GM23248 (cell line): ENCODE measurements at regions not wholly inside any gene's neighbourhood (a gene's known extent, or its start where the extent isn't known, plus 50 kb on each side); places are given as distances from the start of the nearest gene placed in this dataset.

ENCODE experiments used
- EZH2 ChIP-seq: fragments of 200-600 bp; sonication (generic); IDR thresholded peaks from 2 replicates; pipeline ENCODE4 v1.6.1; 2018; ENCODE audit warnings: antibody characterized with exemption, mild to moderate bottlenecking; ENCODE audit not compliant: insufficient read depth, poor library complexity, severe bottlenecking
- EZH2phosphoT487 ChIP-seq: fragments of 200-600 bp; sonication (generic); IDR thresholded peaks from 2 replicates; pipeline ENCODE4 v1.6.1; 2018; ENCODE audit warnings: antibody characterized with exemption, moderate library complexity, mild to moderate bottlenecking, low read depth; ENCODE audit not compliant: insufficient read depth

DNA sequence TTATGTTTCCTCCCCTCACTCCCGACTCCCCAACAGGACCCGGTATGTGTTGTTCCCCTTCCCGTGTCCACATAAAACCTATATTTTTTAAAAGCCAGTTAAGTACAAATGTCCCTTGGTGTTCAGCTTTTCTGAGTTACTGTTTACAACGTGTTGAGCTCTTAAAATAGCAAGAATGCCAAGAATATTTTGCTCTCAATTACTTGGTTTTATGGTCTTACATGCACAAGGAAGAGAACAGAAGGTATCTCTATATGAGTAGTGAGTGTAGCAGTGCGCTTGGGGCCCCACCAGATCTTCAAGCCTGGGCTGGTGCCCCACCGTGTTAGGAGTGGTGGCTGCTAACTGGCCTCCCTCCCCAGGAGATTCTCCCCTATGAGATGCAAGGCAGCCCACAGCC lies 75.3 kb downstream of the RIN2 start:
- TF ChIP-seq EZH2 (no peak), EZH2phosphoT487 (no peak)
